H1 (cell line): ENCODE measurements at regions not wholly inside any gene's neighbourhood (a gene's known extent, or its start where the extent isn't known, plus 50 kb on each side); places are given as distances from the start of the nearest gene placed in this dataset.

Experiments used
- CHD7 ChIP-seq: fragments of 300-600 bp; sonication (generic); IDR thresholded peaks from 2 replicates; pipeline ENCODE4 v1.7.1; 2012; ENCODE audit warnings: low read length, moderate library complexity, mild to moderate bottlenecking, inconsistent platforms; ENCODE audit not compliant: insufficient replicate concordance

GRCh38 chr10:57218382-57218781 is 857.3 kb upstream of the ZWINT start (continued):
- TF ChIP-seq CHD7: no peak
